Body of pancreas (tissue), 4 donors: ENCODE measurements at regions not wholly inside any gene's neighbourhood (a gene's known extent, or its start where the extent isn't known, plus 50 kb on each side); places are given as distances from the start of the nearest gene placed in this dataset.

Experiments used
- POLR2A ChIP-seq, 3 donors: fragments of 450-650 bp; IDR thresholded peaks; one replicate each; pipeline ENCODE4 v1.6.1; 2016; ENCODE audit warnings: antibody characterized with exemption in 3 of 3, mild to moderate bottlenecking in 2 of 3
- TF ChIP-seq, protein P1 (sequence below), 7 experiments: fragments of 450-650 bp in 4 of 7; fragments of 200-600 bp in 3 of 7; sonication (generic) in 3 of 7; IDR thresholded peaks; one replicate each; pipeline ENCODE4 v1.5.1; 2016 to 2019; ENCODE audit warnings: antibody characterized with exemption in 7 of 7

DNA sequence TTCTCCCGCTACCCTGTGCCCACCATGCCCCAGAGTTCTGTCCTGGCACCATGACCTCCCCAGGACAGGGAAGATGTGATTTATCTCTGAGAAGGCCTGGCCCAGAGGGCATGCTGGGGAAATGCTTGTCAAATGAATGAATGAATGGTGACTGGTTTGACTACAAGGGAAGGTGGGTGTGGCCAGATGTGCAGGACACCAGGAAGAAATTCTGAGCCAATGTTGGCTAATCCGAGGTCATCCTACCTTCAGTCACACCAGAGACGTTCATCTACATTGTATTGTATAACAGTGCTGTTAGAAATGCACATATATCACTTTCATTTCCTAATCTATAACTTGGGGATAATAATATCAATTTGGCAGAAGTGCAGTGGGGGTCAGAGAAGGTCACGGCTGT is 138.4 kb downstream of the FAM43A start:
- TF ChIP-seq, protein P1, sequence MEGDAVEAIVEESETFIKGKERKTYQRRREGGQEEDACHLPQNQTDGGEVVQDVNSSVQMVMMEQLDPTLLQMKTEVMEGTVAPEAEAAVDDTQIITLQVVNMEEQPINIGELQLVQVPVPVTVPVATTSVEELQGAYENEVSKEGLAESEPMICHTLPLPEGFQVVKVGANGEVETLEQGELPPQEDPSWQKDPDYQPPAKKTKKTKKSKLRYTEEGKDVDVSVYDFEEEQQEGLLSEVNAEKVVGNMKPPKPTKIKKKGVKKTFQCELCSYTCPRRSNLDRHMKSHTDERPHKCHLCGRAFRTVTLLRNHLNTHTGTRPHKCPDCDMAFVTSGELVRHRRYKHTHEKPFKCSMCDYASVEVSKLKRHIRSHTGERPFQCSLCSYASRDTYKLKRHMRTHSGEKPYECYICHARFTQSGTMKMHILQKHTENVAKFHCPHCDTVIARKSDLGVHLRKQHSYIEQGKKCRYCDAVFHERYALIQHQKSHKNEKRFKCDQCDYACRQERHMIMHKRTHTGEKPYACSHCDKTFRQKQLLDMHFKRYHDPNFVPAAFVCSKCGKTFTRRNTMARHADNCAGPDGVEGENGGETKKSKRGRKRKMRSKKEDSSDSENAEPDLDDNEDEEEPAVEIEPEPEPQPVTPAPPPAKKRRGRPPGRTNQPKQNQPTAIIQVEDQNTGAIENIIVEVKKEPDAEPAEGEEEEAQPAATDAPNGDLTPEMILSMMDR (IDR thresholded peaks at IDR 0.05), result no peak
- TF ChIP-seq POLR2A (IDR thresholded peaks at IDR 0.05), result no peak
